ENCODE measurements at regions not wholly inside any gene's neighbourhood (a gene's known extent, or its start where the extent isn't known, plus 50 kb on each side); places are given as distances from the start of the nearest gene placed in this dataset.
"Not testable (repeated sequence)": the region's sequence is repeated elsewhere in the genome, so short reads cannot be mapped to it uniquely, and the experiment has no call there.

GRCh38 chr4:115986573-115986972 lies 873.2 kb upstream of the NDST4 start:
- DNase-seq (ENCODE audit: low spot score), result no peak
- Histone ChIP-seq H3K9me3 (no peaks in the 10 kb centered on the region), H3K27ac (no peak overlapping the region), H3K4me3 (no peak overlapping the region), H3K4me1 (no peaks in the 10 kb centered on the region), H3K27me3 (no peaks in the 10 kb centered on the region), H3K36me3 (no peaks in the 10 kb centered on the region)
- TF ChIP-seq, protein P1, sequence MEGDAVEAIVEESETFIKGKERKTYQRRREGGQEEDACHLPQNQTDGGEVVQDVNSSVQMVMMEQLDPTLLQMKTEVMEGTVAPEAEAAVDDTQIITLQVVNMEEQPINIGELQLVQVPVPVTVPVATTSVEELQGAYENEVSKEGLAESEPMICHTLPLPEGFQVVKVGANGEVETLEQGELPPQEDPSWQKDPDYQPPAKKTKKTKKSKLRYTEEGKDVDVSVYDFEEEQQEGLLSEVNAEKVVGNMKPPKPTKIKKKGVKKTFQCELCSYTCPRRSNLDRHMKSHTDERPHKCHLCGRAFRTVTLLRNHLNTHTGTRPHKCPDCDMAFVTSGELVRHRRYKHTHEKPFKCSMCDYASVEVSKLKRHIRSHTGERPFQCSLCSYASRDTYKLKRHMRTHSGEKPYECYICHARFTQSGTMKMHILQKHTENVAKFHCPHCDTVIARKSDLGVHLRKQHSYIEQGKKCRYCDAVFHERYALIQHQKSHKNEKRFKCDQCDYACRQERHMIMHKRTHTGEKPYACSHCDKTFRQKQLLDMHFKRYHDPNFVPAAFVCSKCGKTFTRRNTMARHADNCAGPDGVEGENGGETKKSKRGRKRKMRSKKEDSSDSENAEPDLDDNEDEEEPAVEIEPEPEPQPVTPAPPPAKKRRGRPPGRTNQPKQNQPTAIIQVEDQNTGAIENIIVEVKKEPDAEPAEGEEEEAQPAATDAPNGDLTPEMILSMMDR (IDR thresholded peaks at IDR 0.05), result no peak

DNA sequence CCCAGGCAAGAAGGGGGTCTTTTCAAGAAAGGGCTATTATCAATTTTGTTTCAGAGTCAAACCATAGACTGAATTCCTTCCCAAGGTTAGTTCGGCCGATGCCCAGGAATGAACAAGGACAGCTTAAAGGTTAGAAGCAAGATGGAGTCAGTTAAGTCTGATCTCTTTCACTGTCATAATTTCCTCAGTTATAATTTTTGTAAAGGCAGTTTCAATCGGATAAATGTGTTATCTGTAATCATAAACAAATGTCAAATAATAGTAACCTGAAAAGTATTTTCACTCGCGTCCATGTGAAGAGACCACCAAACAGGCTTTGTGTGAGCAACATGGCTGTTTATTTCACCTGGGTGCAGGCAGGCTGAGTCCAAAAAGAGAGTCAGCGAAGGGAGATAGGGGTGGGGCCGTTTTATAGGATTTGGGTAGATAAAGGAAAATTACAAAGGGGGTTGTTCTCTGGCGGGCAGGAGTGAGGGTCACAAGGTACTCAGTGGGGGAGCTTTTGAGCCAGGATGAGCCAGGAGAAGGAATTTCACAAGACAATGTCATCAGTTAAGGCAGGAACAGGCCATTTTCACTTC lies 862.1 kb upstream of the NDST4 start:
- DNase-seq (ENCODE audit: low spot score); H3K27ac ChIP-seq; H3K4me1 ChIP-seq; H3K9me3 ChIP-seq; H3K36me3 ChIP-seq; H3K27me3 ChIP-seq; H3K4me3 ChIP-seq: not testable (repeated sequence)

DNA sequence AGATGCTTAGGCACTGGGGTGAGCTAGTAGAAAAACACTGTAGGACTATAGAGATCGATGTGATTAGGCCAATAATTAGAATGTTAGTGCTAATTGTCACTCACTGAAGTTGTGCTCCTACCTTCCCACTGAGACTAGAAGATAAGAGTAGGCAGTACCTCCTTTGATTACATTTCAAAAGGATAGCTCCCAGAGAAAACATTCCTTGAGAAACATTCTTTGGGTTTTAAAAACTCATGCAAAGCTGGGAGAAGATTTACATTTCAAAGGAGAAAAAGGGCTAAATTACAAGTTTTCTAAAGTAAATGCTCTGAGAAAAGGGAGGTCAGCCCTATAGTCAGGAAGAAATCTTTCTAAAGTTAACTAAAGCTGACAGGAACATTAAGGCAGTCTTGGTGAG lies 860.3 kb upstream of the NDST4 start:
- H3K4me1 ChIP-seq, result no peaks in the 10 kb centered on the region
- H3K27ac ChIP-seq, result no peak overlapping the region
- H3K9me3 ChIP-seq, result no peaks in the 10 kb centered on the region
- H3K27me3 ChIP-seq, result no peaks in the 10 kb centered on the region
- DNase-seq (ENCODE audit: low spot score), result no peak
- TF ChIP-seq, protein P1 (IDR thresholded peaks at IDR 0.05), result no peak
- H3K4me3 ChIP-seq, result no peak overlapping the region
- no peaks in the 10 kb centered on the region for H3K36me3 ChIP-seq

GRCh38 chr4:115972967-115973366 lies 859.5 kb upstream of the NDST4 start:
- H3K36me3 ChIP-seq, result no peaks in the 10 kb centered on the region
- no peak for DNase-seq (ENCODE audit: low spot score)
- no peak overlapping the region for H3K4me3 ChIP-seq
- no peaks in the 10 kb centered on the region for H3K27me3 ChIP-seq
- no peaks in the 10 kb centered on the region for H3K4me1 ChIP-seq
- no peaks in the 10 kb centered on the region for H3K9me3 ChIP-seq
- H3K27ac ChIP-seq, result no peak overlapping the region
- TF ChIP-seq, protein P1 (IDR thresholded peaks at IDR 0.05), result no peak

DNA sequence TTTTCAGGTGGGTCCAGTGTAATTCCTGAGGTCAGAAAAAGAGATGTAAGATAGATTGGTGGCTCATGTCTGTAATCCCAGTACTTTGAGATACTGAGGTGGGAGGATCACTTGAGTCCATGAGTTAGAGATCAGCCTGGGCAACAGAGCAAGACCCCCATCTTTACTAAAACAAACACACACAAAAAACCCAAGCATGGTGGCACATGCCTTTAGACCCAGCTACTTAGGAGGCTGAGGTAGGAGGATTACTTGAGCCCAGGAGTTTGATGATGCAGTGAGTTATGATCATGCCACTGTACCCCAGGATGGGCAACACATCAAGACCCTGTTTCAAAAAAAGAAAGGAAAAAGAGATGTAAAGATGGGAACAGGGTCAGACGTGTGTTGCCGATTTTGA lies 857.4 kb upstream of the NDST4 start:
- no peaks in the 10 kb centered on the region for H3K27me3 ChIP-seq
- no peak for DNase-seq (ENCODE audit: low spot score)
- H3K27ac ChIP-seq, result no peak overlapping the region
- TF ChIP-seq, protein P1 (IDR thresholded peaks at IDR 0.05), result no peak
- no peaks in the 10 kb centered on the region for H3K36me3 ChIP-seq
- H3K4me3 ChIP-seq, result no peak overlapping the region
- H3K4me1 ChIP-seq, result no peaks in the 10 kb centered on the region
- no peaks in the 10 kb centered on the region for H3K9me3 ChIP-seq

- no peak for DNase-seq (ENCODE audit: low spot score)
- H3K9me3 ChIP-seq, result no peaks in the 10 kb centered on the region
These were observed 856.3 kb upstream of the NDST4 start for GRCh38 chr4:115969756-115970155.

More at GRCh38 chr4:115969756-115970155, 856.3 kb upstream of the NDST4 start:
- Histone ChIP-seq H3K4me3 (no peak overlapping the region), H3K4me1 (no peaks in the 10 kb centered on the region), H3K27me3 (no peaks in the 10 kb centered on the region), H3K27ac (no peak overlapping the region), H3K36me3 (no peaks in the 10 kb centered on the region)
- TF ChIP-seq, protein P1 (IDR thresholded peaks at IDR 0.05), result no peak

Data from right atrium auricular region (tissue), 2 donors.